ENCODE measurements at regions not wholly inside any gene's neighbourhood (a gene's known extent, or its start where the extent isn't known, plus 50 kb on each side); places are given as distances from the start of the nearest gene placed in this dataset.

DNA sequence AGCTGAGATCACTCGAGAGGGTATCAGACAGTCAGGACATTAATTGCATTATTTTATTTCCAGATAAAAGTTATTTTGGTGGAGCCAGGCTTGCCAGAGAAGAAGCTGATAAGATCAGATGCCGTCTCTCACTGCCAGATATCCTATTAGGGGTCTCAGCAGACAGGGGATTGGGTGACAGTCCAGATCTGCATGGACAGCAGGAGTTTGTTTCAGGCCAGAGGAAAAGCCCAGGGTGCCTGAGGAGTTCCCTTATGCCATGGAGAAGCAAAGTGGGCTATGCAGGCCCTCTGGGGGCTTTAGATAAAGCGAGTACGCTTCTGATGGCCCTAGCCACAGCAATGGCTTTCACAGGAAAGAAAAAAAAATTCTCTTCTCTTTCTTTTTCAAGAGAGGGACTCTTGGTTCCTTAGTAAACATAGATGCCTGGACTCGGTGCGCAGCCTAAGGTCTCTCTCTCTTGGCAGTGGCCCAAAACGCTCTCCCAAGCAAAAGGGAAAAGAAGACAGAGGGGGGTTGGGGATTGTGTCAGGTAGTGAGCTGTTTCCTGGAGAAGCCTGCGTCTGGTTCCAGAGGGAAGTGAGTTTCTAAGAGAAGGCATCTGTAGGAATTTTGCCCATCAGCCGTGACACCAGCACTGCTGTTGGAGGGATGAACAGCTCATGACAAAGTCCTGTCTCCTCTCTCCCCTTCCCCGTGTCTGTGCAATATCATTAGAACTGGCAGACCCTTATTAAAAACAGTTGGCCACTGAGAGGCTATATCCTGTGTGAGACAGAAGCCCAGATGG lies 166.3 kb upstream of the FOXF1 start:
- Histone ChIP-seq H3K9me3 (replicated peaks; ENCODE audit: insufficient read depth, low read length) (no peaks in the 10 kb centered on the region), H3K4me1 (ENCODE audit: low read length) (no peaks in the 10 kb centered on the region), H3K9me2 (replicated peaks; ENCODE audit: insufficient read depth, low read length) (no peaks in the 10 kb centered on the region), H3F3A (ENCODE audit: insufficient read depth, low read length) (no peaks in the 10 kb centered on the region), H3K9ac (ENCODE audit: low read length) (no peak overlapping the region), H3K4me3 (ENCODE audit: low read length) (no peak overlapping the region), H3K36me3 (replicated peaks; ENCODE audit: insufficient read depth, low read length) (no peaks in the 10 kb centered on the region), H3K27me3 (replicated peaks; ENCODE audit: insufficient read depth, low read length) (peaks cover 43% of the 10 kb centered on the region), H3K79me2 (ENCODE audit: low read length) (no peaks in the 10 kb centered on the region), H2AFZ (ENCODE audit: low read length) (no peak overlapping the region), H3K27ac (ENCODE audit: low read length) (no peak overlapping the region), H3K4me2 (ENCODE audit: low read depth, low read length) (no peak overlapping the region), H4K20me1 (ENCODE audit: insufficient read depth, low read length) (no peaks in the 10 kb centered on the region)
- TF ChIP-seq, protein P1, sequence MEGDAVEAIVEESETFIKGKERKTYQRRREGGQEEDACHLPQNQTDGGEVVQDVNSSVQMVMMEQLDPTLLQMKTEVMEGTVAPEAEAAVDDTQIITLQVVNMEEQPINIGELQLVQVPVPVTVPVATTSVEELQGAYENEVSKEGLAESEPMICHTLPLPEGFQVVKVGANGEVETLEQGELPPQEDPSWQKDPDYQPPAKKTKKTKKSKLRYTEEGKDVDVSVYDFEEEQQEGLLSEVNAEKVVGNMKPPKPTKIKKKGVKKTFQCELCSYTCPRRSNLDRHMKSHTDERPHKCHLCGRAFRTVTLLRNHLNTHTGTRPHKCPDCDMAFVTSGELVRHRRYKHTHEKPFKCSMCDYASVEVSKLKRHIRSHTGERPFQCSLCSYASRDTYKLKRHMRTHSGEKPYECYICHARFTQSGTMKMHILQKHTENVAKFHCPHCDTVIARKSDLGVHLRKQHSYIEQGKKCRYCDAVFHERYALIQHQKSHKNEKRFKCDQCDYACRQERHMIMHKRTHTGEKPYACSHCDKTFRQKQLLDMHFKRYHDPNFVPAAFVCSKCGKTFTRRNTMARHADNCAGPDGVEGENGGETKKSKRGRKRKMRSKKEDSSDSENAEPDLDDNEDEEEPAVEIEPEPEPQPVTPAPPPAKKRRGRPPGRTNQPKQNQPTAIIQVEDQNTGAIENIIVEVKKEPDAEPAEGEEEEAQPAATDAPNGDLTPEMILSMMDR (IDR thresholded peaks at IDR 0.05; ENCODE audit: low read length) = no peak
- TF ChIP-seq EZH2 (optimal IDR thresholded peaks at IDR 0.05; ENCODE audit: low read depth, low read length) = no peak
- TF ChIP-seq EZH2phosphoT487 (IDR thresholded peaks at IDR 0.05; ENCODE audit: low read length) = no peak
- no peak for DNase-seq

DNA sequence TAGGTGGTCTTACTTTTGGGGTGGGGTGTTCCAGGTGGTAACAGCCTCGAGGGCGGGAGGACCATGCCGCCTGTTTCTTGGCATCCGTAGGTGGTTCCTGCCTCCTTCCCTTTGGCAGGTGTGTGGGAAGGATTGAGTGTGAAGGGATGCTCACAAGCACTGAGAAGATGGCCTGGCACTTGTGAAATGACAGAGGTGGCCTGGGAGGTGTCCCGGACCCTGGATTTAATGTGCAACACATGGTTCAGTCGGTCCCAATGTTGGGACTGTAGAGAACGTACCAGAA lies 165.8 kb upstream of the FOXF1 start:
- no peaks in the 10 kb centered on the region for H3K4me1 ChIP-seq (ENCODE audit: low read length)
- no peak overlapping the region for H3K4me2 ChIP-seq (ENCODE audit: low read depth, low read length)
- H4K20me1 ChIP-seq (ENCODE audit: insufficient read depth, low read length) = no peaks in the 10 kb centered on the region
- H3K27ac ChIP-seq (ENCODE audit: low read length) = no peak overlapping the region
- no peak overlapping the region for H3K9ac ChIP-seq (ENCODE audit: low read length)
- H3K9me2 ChIP-seq (replicated peaks; ENCODE audit: insufficient read depth, low read length) = no peaks in the 10 kb centered on the region
- no peaks in the 10 kb centered on the region for H3K9me3 ChIP-seq (replicated peaks; ENCODE audit: insufficient read depth, low read length)
- peaks cover 43% of the 10 kb centered on the region for H3K27me3 ChIP-seq (replicated peaks; ENCODE audit: insufficient read depth, low read length)
- no peak for DNase-seq
- TF ChIP-seq, protein P1 (IDR thresholded peaks at IDR 0.05; ENCODE audit: low read length) = no peak
- no peak for TF ChIP-seq EZH2phosphoT487 (IDR thresholded peaks at IDR 0.05; ENCODE audit: low read length)
- TF ChIP-seq EZH2 (optimal IDR thresholded peaks at IDR 0.05; ENCODE audit: low read depth, low read length) = no peak
- H2AFZ ChIP-seq (ENCODE audit: low read length) = no peak overlapping the region
- no peaks in the 10 kb centered on the region for H3K79me2 ChIP-seq (ENCODE audit: low read length)
- H3K4me3 ChIP-seq (ENCODE audit: low read length) = no peak overlapping the region
- no peaks in the 10 kb centered on the region for H3F3A ChIP-seq (ENCODE audit: insufficient read depth, low read length)
- no peaks in the 10 kb centered on the region for H3K36me3 ChIP-seq (replicated peaks; ENCODE audit: insufficient read depth, low read length)

DNA sequence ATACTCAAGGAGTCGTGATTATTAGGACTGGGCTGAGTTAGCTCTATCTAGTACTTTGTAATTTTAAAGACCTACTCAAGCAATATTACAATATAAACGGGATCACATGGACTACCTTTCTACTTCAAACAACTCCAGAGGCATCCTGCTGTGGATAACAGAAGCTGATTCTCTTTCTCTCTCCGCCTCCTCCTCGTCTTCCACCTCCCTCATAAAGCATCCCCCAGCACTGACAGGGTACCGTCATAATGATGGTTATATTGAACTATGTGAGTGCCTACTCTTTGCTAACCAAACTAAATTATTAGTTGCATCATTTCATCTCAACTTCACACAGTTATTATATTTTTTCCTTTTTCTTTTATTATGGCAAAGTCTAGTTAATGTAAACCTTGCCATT lies 165.4 kb upstream of the FOXF1 start:
- no peaks in the 10 kb centered on the region for H3K36me3 ChIP-seq (replicated peaks; ENCODE audit: insufficient read depth, low read length)
- no peak overlapping the region for H3K27ac ChIP-seq (ENCODE audit: low read length)
- no peak overlapping the region for H3K9ac ChIP-seq (ENCODE audit: low read length)
- H3K9me3 ChIP-seq (replicated peaks; ENCODE audit: insufficient read depth, low read length) = no peaks in the 10 kb centered on the region
- H3K27me3 ChIP-seq (replicated peaks; ENCODE audit: insufficient read depth, low read length) = peaks cover 43% of the 10 kb centered on the region
- H3K9me2 ChIP-seq (replicated peaks; ENCODE audit: insufficient read depth, low read length) = no peaks in the 10 kb centered on the region
- no peak overlapping the region for H3K4me2 ChIP-seq (ENCODE audit: low read depth, low read length)
- H3K79me2 ChIP-seq (ENCODE audit: low read length) = no peaks in the 10 kb centered on the region
- TF ChIP-seq EZH2 (optimal IDR thresholded peaks at IDR 0.05; ENCODE audit: low read depth, low read length) (no peak), EZH2phosphoT487 (IDR thresholded peaks at IDR 0.05; ENCODE audit: low read length) (no peak)
- TF ChIP-seq, protein P1 (IDR thresholded peaks at IDR 0.05; ENCODE audit: low read length) = no peak
- no peak for DNase-seq
- H3K4me3 ChIP-seq (ENCODE audit: low read length) = no peak overlapping the region
- H3K4me1 ChIP-seq (ENCODE audit: low read length) = no peaks in the 10 kb centered on the region
- no peaks in the 10 kb centered on the region for H3F3A ChIP-seq (ENCODE audit: insufficient read depth, low read length)
- no peaks in the 10 kb centered on the region for H4K20me1 ChIP-seq (ENCODE audit: insufficient read depth, low read length)
- H2AFZ ChIP-seq (ENCODE audit: low read length) = no peak overlapping the region
